ENCODE measurements at regions not wholly inside any gene's neighbourhood (a gene's known extent, or its start where the extent isn't known, plus 50 kb on each side); places are given as distances from the start of the nearest gene placed in this dataset.

- no peaks in the 10 kb centered on the region for H3K36me3 ChIP-seq (ENCODE audit: control insufficient read depth, insufficient read depth, low read length)
- POLR2A ChIA-PET (ENCODE audit: unreplicated experiment), result no interaction called here
- ATAC-seq (ENCODE audit: low read depth), result no peak
- no peak overlapping the region for H2BK5ac ChIP-seq (ENCODE audit: low read depth, low read length, poor library complexity, severe bottlenecking)
- no peak overlapping the region for H2AFZ ChIP-seq (replicated peaks; ENCODE audit: low read length, poor library complexity)
- no peak overlapping the region for H3K27ac ChIP-seq (ENCODE audit: insufficient read depth, low read length)
- H2BK120ac ChIP-seq (ENCODE audit: low read depth, low read length), result no peak overlapping the region
- whole genome bisulfite sequencing, 2 experiments (ENCODE audit: extremely low coverage in 2 of 2, insufficient read length in 1 of 2), result no CpG with 5 or more reads among the region's 6 CpGs
- no peaks in the 10 kb centered on the region for H3K9me1 ChIP-seq (ENCODE audit: insufficient read depth, low read length)
- no peaks in the 10 kb centered on the region for H4K20me1 ChIP-seq (ENCODE audit: insufficient read depth, low read length)
- no peak overlapping the region for H2AK9ac ChIP-seq (replicated peaks; ENCODE audit: low read depth, low read length, poor library complexity)
- no peak overlapping the region for H2BK20ac ChIP-seq (ENCODE audit: low read depth, low read length)
- H4K5ac ChIP-seq (ENCODE audit: low read depth, low read length), result no peak overlapping the region
- CTCF ChIA-PET, result no interaction called here
- intact Hi-C loops (cut with micrococcal nuclease), result no loop called here
- no peak overlapping the region for H2BK15ac ChIP-seq (ENCODE audit: low read depth, low read length)
- dilution Hi-C loops (cut with HindIII; ENCODE audit: low sequenced_read_pairs, unreplicated experiment), result no loop called here
- no peak for TF ChIP-seq BHLHE40 (IDR thresholded peaks at IDR 0.05; ENCODE audit: low read depth, low read length)
- TF ChIP-seq MAZ (IDR thresholded peaks at IDR 0.05; ENCODE audit: borderline replicate concordance, low read depth, low read length), result no peak
- no peak for TF ChIP-seq USF2 (IDR thresholded peaks at IDR 0.05; ENCODE audit: low read depth, low read length)
- no peak for TF ChIP-seq POLR2A (IDR thresholded peaks at IDR 0.05; ENCODE audit: low read depth, low read length)
- no peak for TF ChIP-seq FOS (IDR thresholded peaks at IDR 0.05; ENCODE audit: low read depth, low read length)
- TF ChIP-seq CEBPB (IDR thresholded peaks at IDR 0.05; ENCODE audit: low read depth, low read length), result no peak
- no peak for TF ChIP-seq ELK1 (IDR thresholded peaks at IDR 0.05; ENCODE audit: borderline replicate concordance, low read depth, low read length)
- no peak for TF ChIP-seq RAD21 (IDR thresholded peaks at IDR 0.05; ENCODE audit: low read length)
- no peak for TF ChIP-seq CHD1 (IDR thresholded peaks at IDR 0.05; ENCODE audit: low read depth, low read length)
- TF ChIP-seq MAFK (IDR thresholded peaks at IDR 0.05; ENCODE audit: low read depth, low read length), result no peak
- TF ChIP-seq CTCF (conservative IDR thresholded peaks at IDR 0.05; ENCODE audit: low read depth, low read length), result no peak
- H2AK5ac ChIP-seq (ENCODE audit: low read depth, low read length), result no peak overlapping the region
- H3K79me1 ChIP-seq (ENCODE audit: low read depth in 1 of 2, low read length in 2 of 2), result no peaks in the 10 kb centered on the region
- no peak overlapping the region for H4K8ac ChIP-seq (ENCODE audit: low read depth in 2 of 2, low read length in 2 of 2)
- in situ Hi-C loops (cut with MboI; ENCODE audit: low sequenced_read_pairs), result no loop called here
- no peaks in the 10 kb centered on the region for H3K27me3 ChIP-seq (ENCODE audit: control insufficient read depth, insufficient read depth, low read length)
- H3K18ac ChIP-seq (ENCODE audit: low read depth, low read length), result no peak overlapping the region
- no peak for DNase-seq
- no peaks in the 10 kb centered on the region for H3K4me1 ChIP-seq (ENCODE audit: control insufficient read depth, insufficient read depth, low read length)
- H3K4me2 ChIP-seq (ENCODE audit: low read depth, low read length), result no peak overlapping the region
- BruUV-seq (replicated peaks), result no TSS peak
- no peak overlapping the region for H3K14ac ChIP-seq (replicated peaks; ENCODE audit: low read depth, low read length)
- no peak overlapping the region for H4K91ac ChIP-seq (ENCODE audit: insufficient read depth, low read depth, low read length)
- no peak overlapping the region for H3K23ac ChIP-seq (ENCODE audit: low read depth, low read length)
- H3K9ac ChIP-seq (ENCODE audit: low read depth, low read length), result no peak overlapping the region
- no peak overlapping the region for H3K4ac ChIP-seq (ENCODE audit: low read depth, low read length)
- no peaks in the 10 kb centered on the region for H3K9me3 ChIP-seq (ENCODE audit: control insufficient read depth, insufficient read depth, low read length)
- H3K4me3 ChIP-seq (ENCODE audit: insufficient read depth, low read depth, low read length), result no peak overlapping the region
- H3K56ac ChIP-seq (ENCODE audit: extremely low read depth, insufficient read depth, low read length), result no peak overlapping the region
Measured at GRCh38 chr21:24046829-24047443, 1560.3 kb downstream of the MRPL39 start.

Measured in IMR-90 (cell line).